ENCODE measurements at regions not wholly inside any gene's neighbourhood (a gene's known extent, or its start where the extent isn't known, plus 50 kb on each side); places are given as distances from the start of the nearest gene placed in this dataset.

DNA sequence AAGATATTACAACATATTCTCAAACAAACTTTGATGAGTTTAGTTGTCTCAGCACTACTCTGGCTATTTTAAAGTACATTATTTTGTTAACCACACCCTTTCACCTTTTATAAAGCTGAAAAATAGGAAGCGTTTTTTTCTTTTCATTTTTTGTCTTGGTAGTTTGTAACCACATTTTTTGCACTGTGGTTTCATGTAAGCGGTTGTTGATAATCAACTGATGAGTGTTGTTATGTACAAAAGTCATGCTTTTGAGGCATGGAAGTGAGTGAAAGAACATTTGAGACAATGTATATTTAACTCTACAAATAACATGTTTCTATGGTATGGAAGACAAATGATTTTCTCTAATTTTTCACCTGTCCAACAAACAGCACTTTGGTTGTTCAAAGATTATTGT, 52.1 kb upstream of the ATP2B1 start:
- TF ChIP-seq, protein P1, sequence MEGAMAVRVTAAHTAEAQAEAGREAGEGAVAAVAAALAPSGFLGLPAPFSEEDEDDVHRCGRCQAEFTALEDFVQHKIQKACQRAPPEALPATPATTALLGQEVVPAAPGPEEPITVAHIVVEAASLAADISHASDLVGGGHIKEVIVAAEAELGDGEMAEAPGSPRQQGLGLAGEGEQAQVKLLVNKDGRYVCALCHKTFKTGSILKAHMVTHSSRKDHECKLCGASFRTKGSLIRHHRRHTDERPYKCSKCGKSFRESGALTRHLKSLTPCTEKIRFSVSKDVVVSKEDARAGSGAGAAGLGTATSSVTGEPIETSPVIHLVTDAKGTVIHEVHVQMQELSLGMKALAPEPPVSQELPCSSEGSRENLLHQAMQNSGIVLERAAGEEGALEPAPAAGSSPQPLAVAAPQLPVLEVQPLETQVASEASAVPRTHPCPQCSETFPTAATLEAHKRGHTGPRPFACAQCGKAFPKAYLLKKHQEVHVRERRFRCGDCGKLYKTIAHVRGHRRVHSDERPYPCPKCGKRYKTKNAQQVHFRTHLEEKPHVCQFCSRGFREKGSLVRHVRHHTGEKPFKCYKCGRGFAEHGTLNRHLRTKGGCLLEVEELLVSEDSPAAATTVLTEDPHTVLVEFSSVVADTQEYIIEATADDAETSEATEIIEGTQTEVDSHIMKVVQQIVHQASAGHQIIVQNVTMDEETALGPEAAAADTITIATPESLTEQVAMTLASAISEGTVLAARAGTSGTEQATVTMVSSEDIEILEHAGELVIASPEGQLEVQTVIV (IDR thresholded peaks at IDR 0.05; ENCODE audit: borderline replicate concordance, partially characterized antibody): no peak
- TF ChIP-seq IKZF1 (conservative IDR thresholded peaks at IDR 0.05) (no peak; the same call in 1 of the 2 replicates), POLR2A (IDR thresholded peaks at IDR 0.05; ENCODE audit: low read depth, low read length) (no peak), CHD4 (IDR thresholded peaks at IDR 0.05) (no peak), RFX5 (IDR thresholded peaks at IDR 0.05; ENCODE audit: low read depth, low read length) (no peak)
- TF ChIP-seq, protein P2, sequence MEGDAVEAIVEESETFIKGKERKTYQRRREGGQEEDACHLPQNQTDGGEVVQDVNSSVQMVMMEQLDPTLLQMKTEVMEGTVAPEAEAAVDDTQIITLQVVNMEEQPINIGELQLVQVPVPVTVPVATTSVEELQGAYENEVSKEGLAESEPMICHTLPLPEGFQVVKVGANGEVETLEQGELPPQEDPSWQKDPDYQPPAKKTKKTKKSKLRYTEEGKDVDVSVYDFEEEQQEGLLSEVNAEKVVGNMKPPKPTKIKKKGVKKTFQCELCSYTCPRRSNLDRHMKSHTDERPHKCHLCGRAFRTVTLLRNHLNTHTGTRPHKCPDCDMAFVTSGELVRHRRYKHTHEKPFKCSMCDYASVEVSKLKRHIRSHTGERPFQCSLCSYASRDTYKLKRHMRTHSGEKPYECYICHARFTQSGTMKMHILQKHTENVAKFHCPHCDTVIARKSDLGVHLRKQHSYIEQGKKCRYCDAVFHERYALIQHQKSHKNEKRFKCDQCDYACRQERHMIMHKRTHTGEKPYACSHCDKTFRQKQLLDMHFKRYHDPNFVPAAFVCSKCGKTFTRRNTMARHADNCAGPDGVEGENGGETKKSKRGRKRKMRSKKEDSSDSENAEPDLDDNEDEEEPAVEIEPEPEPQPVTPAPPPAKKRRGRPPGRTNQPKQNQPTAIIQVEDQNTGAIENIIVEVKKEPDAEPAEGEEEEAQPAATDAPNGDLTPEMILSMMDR (IDR thresholded peaks at IDR 0.05 in 2 of 3, conservative IDR thresholded peaks at IDR 0.05 in 1 of 3; ENCODE audit: control insufficient read depth in 2 of 3, extremely low read depth in 1 of 3, insufficient read depth in 1 of 3, low read depth in 3 of 3, low read length in 3 of 3): no peak
- TF ChIP-seq, protein P3, sequence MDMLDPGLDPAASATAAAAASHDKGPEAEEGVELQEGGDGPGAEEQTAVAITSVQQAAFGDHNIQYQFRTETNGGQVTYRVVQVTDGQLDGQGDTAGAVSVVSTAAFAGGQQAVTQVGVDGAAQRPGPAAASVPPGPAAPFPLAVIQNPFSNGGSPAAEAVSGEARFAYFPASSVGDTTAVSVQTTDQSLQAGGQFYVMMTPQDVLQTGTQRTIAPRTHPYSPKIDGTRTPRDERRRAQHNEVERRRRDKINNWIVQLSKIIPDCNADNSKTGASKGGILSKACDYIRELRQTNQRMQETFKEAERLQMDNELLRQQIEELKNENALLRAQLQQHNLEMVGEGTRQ (IDR thresholded peaks at IDR 0.05; ENCODE audit: borderline replicate concordance, low read depth, low read length): no peak

Data from GM12878 (cell line).